ENCODE measurements at regions not wholly inside any gene's neighbourhood (a gene's known extent, or its start where the extent isn't known, plus 50 kb on each side); places are given as distances from the start of the nearest gene placed in this dataset.

- H3K4me1 Mint-ChIP-seq (ENCODE audit: low read depth), result peaks cover 13% of the 10 kb centered on the region
- TF ChIP-seq, protein P1, sequence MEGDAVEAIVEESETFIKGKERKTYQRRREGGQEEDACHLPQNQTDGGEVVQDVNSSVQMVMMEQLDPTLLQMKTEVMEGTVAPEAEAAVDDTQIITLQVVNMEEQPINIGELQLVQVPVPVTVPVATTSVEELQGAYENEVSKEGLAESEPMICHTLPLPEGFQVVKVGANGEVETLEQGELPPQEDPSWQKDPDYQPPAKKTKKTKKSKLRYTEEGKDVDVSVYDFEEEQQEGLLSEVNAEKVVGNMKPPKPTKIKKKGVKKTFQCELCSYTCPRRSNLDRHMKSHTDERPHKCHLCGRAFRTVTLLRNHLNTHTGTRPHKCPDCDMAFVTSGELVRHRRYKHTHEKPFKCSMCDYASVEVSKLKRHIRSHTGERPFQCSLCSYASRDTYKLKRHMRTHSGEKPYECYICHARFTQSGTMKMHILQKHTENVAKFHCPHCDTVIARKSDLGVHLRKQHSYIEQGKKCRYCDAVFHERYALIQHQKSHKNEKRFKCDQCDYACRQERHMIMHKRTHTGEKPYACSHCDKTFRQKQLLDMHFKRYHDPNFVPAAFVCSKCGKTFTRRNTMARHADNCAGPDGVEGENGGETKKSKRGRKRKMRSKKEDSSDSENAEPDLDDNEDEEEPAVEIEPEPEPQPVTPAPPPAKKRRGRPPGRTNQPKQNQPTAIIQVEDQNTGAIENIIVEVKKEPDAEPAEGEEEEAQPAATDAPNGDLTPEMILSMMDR (IDR thresholded peaks at IDR 0.05), result no peak
- no peaks in the 10 kb centered on the region for H3K9me3 Mint-ChIP-seq (ENCODE audit: low read depth)
- H3K27me3 Mint-ChIP-seq (ENCODE audit: low read depth), result peaks cover 8% of the 10 kb centered on the region
- no peaks in the 10 kb centered on the region for H3K36me3 Mint-ChIP-seq (ENCODE audit: low read depth)
- H3K27ac Mint-ChIP-seq (ENCODE audit: unreplicated experiment), result no peak overlapping the region
- no peak for DNase-seq (ENCODE audit: low spot score)
- H3K4me3 Mint-ChIP-seq (ENCODE audit: unreplicated experiment), result no peak overlapping the region
Measured at GRCh38 chr6:126773112-126773805, 345.2 kb upstream of the RSPO3 start.

DNA sequence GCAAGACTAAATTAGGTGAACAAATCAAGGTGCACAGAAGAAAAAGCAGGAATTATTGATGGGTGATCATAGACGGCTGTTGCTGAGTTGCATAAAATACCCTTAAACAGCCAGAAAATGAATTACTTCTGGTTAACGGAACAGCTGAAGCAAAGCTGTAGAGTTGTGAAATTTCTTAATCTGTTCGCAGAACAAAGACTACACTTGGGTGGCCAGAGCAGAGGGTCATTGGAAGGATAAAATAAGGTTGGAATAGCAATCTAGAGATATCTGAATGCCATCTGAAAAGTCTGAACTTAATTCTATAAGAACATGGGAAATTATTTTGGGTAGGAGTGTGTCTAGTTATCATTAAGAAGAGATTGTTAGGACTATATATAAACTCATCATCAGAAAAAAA lies 339.1 kb upstream of the RSPO3 start:
- Mint-ChIP-seq H3K36me3 (ENCODE audit: low read depth) (no peaks in the 10 kb centered on the region), H3K9me3 (ENCODE audit: low read depth) (no peaks in the 10 kb centered on the region), H3K4me3 (ENCODE audit: unreplicated experiment) (no peak overlapping the region), H3K27ac (ENCODE audit: unreplicated experiment) (no peak overlapping the region), H3K27me3 (ENCODE audit: low read depth) (peaks cover 16% of the 10 kb centered on the region), H3K4me1 (ENCODE audit: low read depth) (no peaks in the 10 kb centered on the region)
- no peak for DNase-seq (ENCODE audit: low spot score)
- TF ChIP-seq, protein P1 (IDR thresholded peaks at IDR 0.05), result no peak

- no peak overlapping the region for H3K27ac Mint-ChIP-seq (ENCODE audit: unreplicated experiment)
- no peak for DNase-seq (ENCODE audit: low spot score)
- no peak overlapping the region for H3K4me3 Mint-ChIP-seq (ENCODE audit: unreplicated experiment)
- H3K4me1 Mint-ChIP-seq (ENCODE audit: low read depth), result no peaks in the 10 kb centered on the region
- H3K36me3 Mint-ChIP-seq (ENCODE audit: low read depth), result no peaks in the 10 kb centered on the region
- H3K27me3 Mint-ChIP-seq (ENCODE audit: low read depth), result peaks cover 12% of the 10 kb centered on the region
- TF ChIP-seq, protein P1 (IDR thresholded peaks at IDR 0.05), result no peak
- no peaks in the 10 kb centered on the region for H3K9me3 Mint-ChIP-seq (ENCODE audit: low read depth)
Measured at GRCh38 chr6:126781582-126781981, 336.9 kb upstream of the RSPO3 start.

- Mint-ChIP-seq H3K4me3 (ENCODE audit: unreplicated experiment) (no peak overlapping the region), H3K36me3 (ENCODE audit: low read depth) (no peaks in the 10 kb centered on the region), H3K9me3 (ENCODE audit: low read depth) (peaks cover 3% of the 10 kb centered on the region), H3K27me3 (ENCODE audit: low read depth) (peaks cover 10% of the 10 kb centered on the region), H3K27ac (ENCODE audit: unreplicated experiment) (no peak overlapping the region), H3K4me1 (ENCODE audit: low read depth) (no peaks in the 10 kb centered on the region)
- DNase-seq (ENCODE audit: low spot score), result no peak
- TF ChIP-seq, protein P1 (IDR thresholded peaks at IDR 0.05), result no peak
Measured at GRCh38 chr6:126784161-126784790, 334.2 kb upstream of the RSPO3 start.

- Mint-ChIP-seq H3K9me3 (ENCODE audit: low read depth) (peaks cover 3% of the 10 kb centered on the region), H3K4me1 (ENCODE audit: low read depth) (no peaks in the 10 kb centered on the region), H3K27me3 (ENCODE audit: low read depth) (peaks cover 6% of the 10 kb centered on the region), H3K27ac (ENCODE audit: unreplicated experiment) (no peak overlapping the region), H3K4me3 (ENCODE audit: unreplicated experiment) (no peak overlapping the region), H3K36me3 (ENCODE audit: low read depth) (no peaks in the 10 kb centered on the region)
- TF ChIP-seq, protein P1 (IDR thresholded peaks at IDR 0.05), result no peak
- no peak for DNase-seq (ENCODE audit: low spot score)
Measured at GRCh38 chr6:126786262-126786661, 332.2 kb upstream of the RSPO3 start.
